GM18858 (cell line): ENCODE measurements at regions not wholly inside any gene's neighbourhood (a gene's known extent, or its start where the extent isn't known, plus 50 kb on each side); places are given as distances from the start of the nearest gene placed in this dataset.

Experiments used
- ATAC-seq: cut with Tn5 transposase; IDR thresholded peaks from one replicate; pipeline ENCODE4 v1.9.1; 2021; ENCODE audit not compliant: unreplicated experiment

- ATAC-seq, result no peak
Measured at GRCh38 chr20:39888310-39888709, 800.7 kb downstream of the MAFB start.

GRCh38 chr20:39886650-39887190 lies 802.3 kb downstream of the MAFB start:
- ATAC-seq, result no peak

GRCh38 chr20:39885975-39886649 lies 802.9 kb downstream of the MAFB start:
- ATAC-seq, result no peak

DNA sequence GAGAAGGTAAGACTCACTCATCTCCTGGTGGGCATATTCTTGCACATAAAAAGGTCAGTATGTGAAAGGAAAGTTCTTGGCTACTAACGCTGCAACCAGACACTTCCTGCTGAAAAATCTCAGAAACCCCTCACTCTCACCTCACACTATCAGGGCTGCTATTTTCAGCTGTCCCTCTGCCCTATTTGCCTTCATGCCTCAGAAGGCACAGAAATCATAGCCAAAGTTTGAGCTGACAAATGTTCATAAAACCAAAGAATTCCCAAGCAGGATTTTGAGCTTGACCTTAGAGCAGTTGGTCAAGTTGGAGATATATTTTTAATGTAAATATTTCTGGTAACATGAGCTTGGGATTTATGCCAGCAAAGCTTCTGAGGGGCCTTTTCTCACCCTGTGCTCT lies 806.2 kb downstream of the MAFB start:
- no peak for ATAC-seq

GRCh38 chr20:39880890-39881289 lies 808.1 kb downstream of the MAFB start:
- no peak for ATAC-seq

DNA sequence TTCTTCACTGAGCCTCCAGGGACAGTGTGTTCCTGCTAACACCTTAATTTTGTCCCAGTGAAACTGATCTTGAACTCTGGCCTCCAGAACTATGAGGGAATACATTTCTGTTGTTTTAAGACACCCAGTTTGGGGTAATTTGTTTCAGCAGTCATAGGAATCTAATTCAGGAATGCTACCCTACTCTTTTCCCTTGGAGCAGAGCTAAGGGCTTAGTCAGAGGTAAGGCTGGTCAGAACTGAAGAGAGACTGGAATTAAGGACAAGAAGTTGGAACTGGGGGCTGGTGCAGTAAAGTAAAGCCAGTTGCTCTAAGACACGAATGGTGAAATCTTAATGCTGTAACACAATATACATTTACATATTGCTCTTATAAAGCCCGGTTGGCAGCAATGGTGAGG lies 809.7 kb downstream of the MAFB start:
- no peak for ATAC-seq

- ATAC-seq, result no peak
Measured at GRCh38 chr20:39878809-39879208, 810.2 kb downstream of the MAFB start.

- no peak for ATAC-seq
Measured at GRCh38 chr20:39878320-39878719, 810.7 kb downstream of the MAFB start.

GRCh38 chr20:39877788-39878187 lies 811.2 kb downstream of the MAFB start:
- ATAC-seq, result no peak

GRCh38 chr20:39876976-39877635 lies 811.9 kb downstream of the MAFB start:
- no peak for ATAC-seq

DNA sequence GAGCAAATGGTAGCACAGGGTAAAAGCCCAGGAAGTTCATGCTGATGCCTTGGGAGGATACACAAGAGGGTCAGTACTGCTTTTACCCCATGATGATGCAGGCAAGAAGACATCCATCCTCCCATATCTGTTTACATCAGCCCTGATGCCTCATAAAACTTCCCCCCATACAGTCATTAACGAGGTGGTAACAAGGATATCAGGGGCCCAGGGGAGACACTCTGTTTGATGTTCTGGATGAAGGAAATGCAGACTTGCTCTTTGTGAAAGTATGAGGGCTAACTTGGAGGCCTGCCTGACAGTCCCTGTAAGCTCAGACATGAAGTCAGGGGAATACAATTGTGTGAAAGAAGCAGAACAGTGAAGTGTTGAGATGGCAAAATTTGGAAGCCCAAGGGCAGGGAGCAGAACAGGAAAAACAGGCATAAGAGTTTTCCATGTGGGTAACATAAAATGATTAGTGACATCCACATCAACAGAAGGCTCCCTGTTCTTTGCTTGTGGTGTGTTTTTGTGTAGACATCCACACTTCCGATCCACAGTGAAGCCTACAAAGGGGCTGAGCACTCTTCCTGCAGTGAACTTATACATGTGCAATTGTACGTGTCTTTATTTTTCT lies 813.4 kb downstream of the MAFB start:
- ATAC-seq, result no peak

DNA sequence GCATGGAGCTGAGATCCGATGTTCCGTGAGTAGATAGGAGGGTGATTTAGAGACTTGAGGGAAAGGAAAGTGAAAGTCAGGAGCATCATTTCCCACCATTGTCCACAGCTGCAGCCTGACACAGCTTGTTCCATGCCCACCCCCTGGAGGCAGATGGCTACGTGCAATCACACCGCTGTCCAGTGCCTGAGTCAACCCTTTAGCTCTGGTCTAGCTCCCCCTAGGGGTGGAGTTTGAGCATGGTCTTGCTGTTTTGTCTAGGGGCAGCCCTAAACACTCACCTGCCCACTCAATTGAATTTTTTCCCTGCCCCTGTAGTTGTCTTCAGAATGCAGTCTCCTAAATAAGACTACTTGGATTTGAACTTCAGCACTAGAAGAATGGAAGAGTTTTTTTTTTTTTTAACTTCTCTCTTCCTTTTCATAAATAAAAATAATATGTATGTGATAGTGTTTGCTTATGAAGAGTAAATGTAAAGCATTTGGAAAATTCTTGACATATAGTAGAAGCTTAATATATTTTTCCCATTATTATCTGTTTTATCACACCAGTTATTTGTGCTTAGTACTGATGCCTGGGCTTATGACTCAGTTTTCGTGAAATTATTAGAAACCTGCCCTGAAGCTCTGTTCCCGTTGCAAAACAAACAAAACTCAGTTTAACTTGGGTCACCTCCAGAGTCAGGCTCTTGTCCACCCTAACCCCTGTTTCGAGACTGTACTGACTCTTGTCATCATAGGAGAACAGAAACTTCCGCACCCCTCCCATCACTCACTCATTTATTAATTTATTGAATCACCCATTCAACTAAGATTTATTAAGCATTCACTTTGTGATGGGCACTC lies 814.8 kb downstream of the MAFB start:
- ATAC-seq, result peak; percentile 83

DNA sequence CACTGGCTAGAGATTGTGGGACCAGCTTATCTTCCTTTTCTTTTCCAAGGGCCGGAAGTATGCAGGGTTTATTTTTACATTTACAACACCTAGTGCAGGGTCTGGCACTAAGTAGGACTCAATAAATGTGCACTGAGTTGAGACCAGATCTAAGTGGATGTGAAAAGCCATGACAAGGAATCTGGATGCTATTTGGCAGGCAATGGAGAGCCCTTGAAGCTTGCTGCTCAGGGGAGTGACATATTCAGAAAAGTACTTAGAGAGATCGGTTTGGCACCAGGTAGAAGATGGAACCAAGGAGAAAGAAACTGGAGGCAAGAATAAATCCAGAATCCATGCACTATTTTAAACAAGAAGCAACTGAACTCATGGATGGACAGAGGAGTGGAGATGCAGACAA lies 815.8 kb downstream of the MAFB start:
- ATAC-seq, result no peak

- ATAC-seq, result no peak
Measured at GRCh38 chr20:39871013-39871412, 818.0 kb downstream of the MAFB start.

DNA sequence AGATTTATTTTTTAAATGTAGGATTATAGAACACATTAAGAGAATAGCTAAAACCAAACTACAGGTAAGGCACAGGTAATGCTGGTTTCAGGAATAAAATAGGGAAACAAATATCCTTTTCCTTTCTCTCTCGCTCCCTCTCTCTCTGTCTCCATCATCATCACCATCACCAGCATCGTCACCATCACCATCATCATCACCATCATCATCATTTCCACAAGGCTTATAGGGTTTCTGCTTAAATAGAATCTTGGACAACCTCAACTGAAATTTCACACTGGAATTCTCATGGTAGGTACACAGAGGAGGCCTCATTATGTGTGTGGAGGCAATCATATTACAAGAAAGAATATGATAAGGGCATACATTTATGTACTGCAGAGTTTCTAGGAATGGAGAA lies 823.6 kb downstream of the MAFB start:
- no peak for ATAC-seq

DNA sequence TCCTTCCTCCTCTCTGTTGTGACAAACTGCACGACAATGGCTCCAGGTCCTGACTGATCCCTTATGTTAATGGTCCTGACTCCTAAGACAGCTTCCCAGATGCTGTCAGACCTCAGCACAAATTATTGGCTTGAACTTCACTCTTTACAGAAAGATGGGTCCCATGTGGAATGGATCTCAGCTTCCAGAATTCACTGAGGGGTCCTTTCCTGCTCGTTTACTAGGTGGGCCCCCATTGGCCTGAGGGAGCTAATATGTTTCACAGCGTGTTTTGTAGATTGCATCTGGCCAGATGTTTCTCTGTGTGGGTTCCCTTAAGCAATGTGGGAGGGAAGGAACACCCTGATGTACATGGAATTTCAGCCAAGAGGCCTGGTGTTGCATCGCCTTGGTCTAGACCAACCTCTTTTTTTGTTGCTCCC lies 826.6 kb downstream of the MAFB start:
- no peak for ATAC-seq

DNA sequence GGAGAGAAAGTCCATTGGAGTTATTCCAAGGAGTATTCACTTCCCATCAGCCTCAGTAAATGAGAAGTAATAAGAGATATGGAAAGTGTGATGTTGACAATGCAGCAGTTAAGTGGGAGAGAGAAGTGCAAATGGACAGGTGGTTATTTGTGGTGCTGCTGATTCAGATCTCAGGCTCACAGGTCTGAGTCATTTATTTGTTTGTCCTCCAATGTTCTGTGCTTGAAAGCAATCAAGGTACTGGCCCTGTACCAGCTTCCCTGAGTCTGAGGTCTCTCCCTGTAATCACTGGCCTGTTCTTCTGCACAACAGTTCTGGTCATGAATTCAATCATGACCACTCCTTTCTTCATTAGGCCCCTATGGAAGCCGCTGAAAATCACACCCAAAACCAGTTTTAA lies 827.7 kb downstream of the MAFB start:
- no peak for ATAC-seq

DNA sequence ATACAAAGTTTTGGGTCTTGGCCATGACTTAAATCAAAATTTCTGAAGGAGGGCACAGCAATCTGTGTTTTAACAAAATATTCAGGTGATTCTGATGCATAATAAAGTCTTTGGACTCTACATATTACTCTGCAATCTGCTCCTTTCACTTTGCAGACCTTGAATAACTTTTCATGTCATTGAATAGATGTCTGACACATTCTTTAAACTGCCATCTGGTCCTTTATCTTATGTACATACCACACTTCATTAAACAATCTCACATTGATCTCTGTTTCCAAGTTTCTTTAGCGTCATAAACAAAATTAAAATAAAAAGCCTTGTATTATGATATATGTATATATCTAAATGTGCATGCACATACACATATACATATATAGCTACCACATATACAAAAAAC lies 831.2 kb downstream of the MAFB start:
- no peak for ATAC-seq

GRCh38 chr20:39857187-39857586 lies 831.8 kb downstream of the MAFB start:
- no peak for ATAC-seq

DNA sequence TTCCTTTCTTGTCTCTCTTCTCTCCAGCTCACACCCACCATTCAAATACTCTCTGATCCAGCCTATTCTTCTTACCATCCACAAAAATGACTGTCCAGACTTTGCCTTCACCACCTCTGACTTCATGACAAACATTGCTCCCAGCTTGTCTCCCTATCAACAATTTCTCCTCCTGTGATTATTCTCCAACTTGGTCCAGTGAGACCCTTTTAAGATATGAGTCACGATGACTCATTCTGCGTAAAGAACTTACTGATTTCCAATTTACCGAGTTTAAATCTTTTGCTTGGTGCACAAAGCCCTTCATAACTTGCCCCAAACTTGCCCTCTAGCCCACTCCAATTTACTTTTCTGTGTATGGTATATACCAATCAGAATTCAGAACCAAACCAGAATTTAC lies 833.2 kb downstream of the MAFB start:
- ATAC-seq, result no peak

DNA sequence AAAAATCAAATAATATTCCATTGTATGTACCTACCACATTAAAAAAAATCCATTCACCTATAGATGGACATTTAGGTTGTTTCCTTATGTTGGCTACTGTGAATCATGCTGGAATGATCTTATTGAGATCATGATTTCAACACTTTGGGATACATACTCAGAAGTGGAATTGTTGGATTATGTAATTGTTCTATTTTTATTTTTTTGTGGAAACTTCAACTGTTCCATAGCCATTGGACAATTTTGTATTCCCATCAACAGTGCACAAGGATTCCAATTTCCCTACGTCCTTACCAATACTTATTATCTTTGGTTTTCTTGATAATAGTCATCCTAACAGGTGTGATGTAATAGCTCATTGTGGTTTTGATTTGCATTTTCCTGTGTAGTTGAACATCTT lies 834.0 kb downstream of the MAFB start:
- no peak for ATAC-seq
